D721Med (cell line): ENCODE measurements at regions not wholly inside any gene's neighbourhood (a gene's known extent, or its start where the extent isn't known, plus 50 kb on each side); places are given as distances from the start of the nearest gene placed in this dataset.

ENCODE experiments used
- DNase-seq: peaks from one replicate; pipeline ENCODE4 v3.0.0; 2011; ENCODE audit warnings: low spot score; ENCODE audit not compliant: insufficient read length
- FAIRE-seq: peaks from 2 replicates; lab custom pipeline; 2011; peaks lifted over from hg19 to GRCh38; lab: Jason Lieb, UNC
- CTCF ChIP-seq: IDR thresholded peaks from 2 replicates; pipeline ENCODE4 v1.5.1; 2012; ENCODE audit warnings: mild to moderate bottlenecking, control low read depth; ENCODE audit not compliant: insufficient read depth; ENCODE audit errors: missing control alignments

DNA sequence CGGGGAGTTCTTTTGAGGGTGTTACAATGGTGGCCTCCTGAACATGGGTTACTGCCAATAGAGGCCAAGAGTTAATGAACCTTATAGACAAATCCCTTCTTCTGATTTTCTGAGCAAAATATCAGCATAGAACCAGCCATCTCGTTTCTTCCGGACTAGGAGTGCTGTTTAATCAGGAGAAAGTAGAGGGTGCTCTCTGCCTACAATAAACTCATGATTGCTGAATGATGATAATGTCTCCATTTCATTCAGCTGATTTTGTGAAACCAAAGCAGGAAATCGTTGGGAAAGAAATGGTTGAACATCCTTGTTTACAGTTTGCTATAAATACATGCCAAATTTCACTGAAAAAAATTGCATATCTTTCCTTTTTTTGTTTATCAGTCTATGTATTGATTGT is 142.8 kb upstream of the PLSCR5 start:
- DNase-seq (no peak), FAIRE-seq (no peak)
- TF ChIP-seq CTCF: peak; percentile 52

DNA sequence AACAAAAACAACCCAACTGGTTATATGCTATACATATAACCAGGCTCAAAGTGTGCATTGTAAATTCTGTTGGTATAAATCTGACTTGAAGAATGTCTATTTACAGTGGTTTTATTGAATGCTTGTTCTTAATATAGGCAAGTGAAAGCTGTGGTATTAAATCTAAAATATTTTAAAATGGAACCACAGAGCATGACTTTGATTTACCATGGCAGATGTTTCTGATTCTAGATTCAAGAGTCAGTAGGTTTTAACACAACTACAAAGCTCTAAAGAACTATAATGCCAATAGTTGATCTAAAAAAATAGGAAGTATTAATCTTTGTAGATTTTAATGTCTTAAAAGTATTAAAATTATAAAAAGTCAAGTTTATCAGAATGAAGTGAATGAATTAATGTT is 141.9 kb upstream of the PLSCR5 start:
- FAIRE-seq: no peak

GRCh38 chr3:146746190-146746589 is 141.0 kb upstream of the PLSCR5 start:
- no peak for TF ChIP-seq CTCF
- DNase-seq: no peak
- FAIRE-seq: no peak

More for the DNA sequence above, 141.9 kb upstream of the PLSCR5 start:
- DNase-seq: no peak
- TF ChIP-seq CTCF: no peak

- DNase-seq (no peak), FAIRE-seq (no peak)
- no peak for TF ChIP-seq CTCF
These were observed 134.1 kb upstream of the PLSCR5 start for GRCh38 chr3:146739203-146739671.

- FAIRE-seq (no peak), DNase-seq (no peak)
- no peak for TF ChIP-seq CTCF
These were observed 127.2 kb upstream of the PLSCR5 start for GRCh38 chr3:146732325-146732724.

DNA sequence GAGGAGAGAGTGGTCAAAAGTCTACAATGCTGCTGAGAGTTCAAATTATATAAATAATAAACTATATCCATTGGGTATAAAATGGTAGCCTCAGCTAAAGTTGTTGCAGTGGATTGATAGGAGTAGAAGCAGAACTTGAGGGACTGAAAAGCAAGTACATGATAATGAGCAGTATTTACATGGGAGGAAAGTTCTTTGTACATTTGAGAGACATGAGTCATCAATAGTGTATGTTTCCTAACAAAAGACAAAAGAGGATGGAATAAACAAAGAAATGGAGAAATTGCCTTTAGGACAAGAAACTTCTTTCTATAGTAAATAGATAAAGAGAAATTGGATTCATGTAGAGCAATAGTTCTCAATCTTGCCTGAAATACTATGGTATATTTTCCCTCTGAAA is 110.0 kb upstream of the PLSCR5 start:
- no peak for FAIRE-seq
- no peak for TF ChIP-seq CTCF
- DNase-seq: no peak

DNA sequence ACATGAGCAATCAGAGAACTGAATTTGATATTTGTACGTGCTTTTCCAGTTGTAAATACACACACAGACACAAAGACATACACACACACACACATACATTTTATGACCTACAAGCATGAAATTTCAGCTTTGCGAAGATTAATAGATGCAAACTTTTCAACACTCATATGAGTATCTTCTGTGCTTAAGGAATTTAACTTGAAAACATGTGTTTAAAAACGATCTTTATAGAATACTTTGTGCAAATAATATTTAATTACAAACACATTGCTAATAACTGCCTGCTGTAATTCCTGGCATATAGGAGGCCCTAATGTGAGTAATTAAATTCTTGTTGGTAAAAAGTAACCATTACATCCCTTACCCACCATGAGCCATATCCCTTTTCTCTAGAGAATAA is 107.7 kb upstream of the PLSCR5 start:
- DNase-seq (no peak), FAIRE-seq (no peak)
- no peak for TF ChIP-seq CTCF
